Right lobe of liver (tissue), 6 donors: ENCODE measurements at regions not wholly inside any gene's neighbourhood (a gene's known extent, or its start where the extent isn't known, plus 50 kb on each side); places are given as distances from the start of the nearest gene placed in this dataset.

Experiments
- ATAC-seq, 4 donors: fragments of 200-7000 bp; cut with Tn5 transposase; one replicate each; pipeline ENCODE4 v1.9.1; 2020; ENCODE audit warnings: mild to moderate bottlenecking in 4 of 4, moderate library complexity in 4 of 4
- DNase-seq, 3 donors: peaks; one replicate each; pipeline ENCODE4 v3.0.0-alpha.2; 2020
- H3K27ac ChIP-seq, 3 donors: fragments of 200-600 bp; one replicate each; pipeline ENCODE4 v1.8.0; 2022
- H3K27me3 ChIP-seq, 2 donors: fragments of 200-600 bp; one replicate each; pipeline ENCODE4 v1.8.0; 2022
- H3K36me3 ChIP-seq, 4 donors: fragments of 200-600 bp; sonication (generic) in 1 of 4; one replicate each; pipeline versions ENCODE4 v1.5.1 to v1.8.0; 2017 to 2022; ENCODE audit warnings: control low read depth in 1 of 4
- H3K4me1 ChIP-seq, 4 donors: fragments of 200-600 bp; sonication (generic) in 1 of 4; one replicate each; pipeline versions ENCODE4 v1.5.1 to v1.8.0; 2017 to 2022; ENCODE audit warnings: control low read depth in 1 of 4
- H3K4me3 ChIP-seq, 3 donors: fragments of 200-600 bp; one replicate each; pipeline ENCODE4 v1.8.0; 2022
- H3K9me3 ChIP-seq, 4 donors: fragments of 200-600 bp; sonication (generic) in 1 of 4; one replicate each; pipeline versions ENCODE4 v1.5.1 to v1.8.0; 2017 to 2022; ENCODE audit warnings: control low read depth in 1 of 4
- CTCF ChIP-seq, 4 donors: fragments of 200-600 bp in 3 of 4; fragments of 450-650 bp in 1 of 4; IDR thresholded peaks; one replicate each; pipeline versions ENCODE4 v1.5.1 to v1.8.0; 2016 to 2022; ENCODE audit warnings: antibody characterized with exemption in 4 of 4, mild to moderate bottlenecking in 2 of 4
- POLR2A ChIP-seq: fragments of 450-650 bp; IDR thresholded peaks from one replicate; pipeline ENCODE4 v1.6.1; 2017; ENCODE audit warnings: antibody characterized with exemption, mild to moderate bottlenecking
- WGBS: methylation state at CpG from one replicate; pipeline ENCODE4 v1.1.6; 2018; ENCODE audit warnings: low coverage, low lambda C conversion rate; ENCODE audit not compliant: insufficient coverage; ENCODE audit errors: missing lambda C conversion rate; 5-methylcytosine and 5-hydroxymethylcytosine counted together
- intact Hi-C, 2 donors: fragments of 100-400 bp; cut with DNase I; formaldehyde crosslinking; loops; one replicate each; pipeline versions ENCODE4 v1.11.2 to v1.14.1; 2022
- donor health status: DM: no; HTN: yes; CAD: no.
- donor health status: DM: no; HTN: no; CAD: no.
- donor health status: DM: no; HTN: no; CAD: no.
- donor health status: DM: no; HTN: yes; CAD: no.
- donor health status: DM: no; HTN: yes; CAD: no.

DNA sequence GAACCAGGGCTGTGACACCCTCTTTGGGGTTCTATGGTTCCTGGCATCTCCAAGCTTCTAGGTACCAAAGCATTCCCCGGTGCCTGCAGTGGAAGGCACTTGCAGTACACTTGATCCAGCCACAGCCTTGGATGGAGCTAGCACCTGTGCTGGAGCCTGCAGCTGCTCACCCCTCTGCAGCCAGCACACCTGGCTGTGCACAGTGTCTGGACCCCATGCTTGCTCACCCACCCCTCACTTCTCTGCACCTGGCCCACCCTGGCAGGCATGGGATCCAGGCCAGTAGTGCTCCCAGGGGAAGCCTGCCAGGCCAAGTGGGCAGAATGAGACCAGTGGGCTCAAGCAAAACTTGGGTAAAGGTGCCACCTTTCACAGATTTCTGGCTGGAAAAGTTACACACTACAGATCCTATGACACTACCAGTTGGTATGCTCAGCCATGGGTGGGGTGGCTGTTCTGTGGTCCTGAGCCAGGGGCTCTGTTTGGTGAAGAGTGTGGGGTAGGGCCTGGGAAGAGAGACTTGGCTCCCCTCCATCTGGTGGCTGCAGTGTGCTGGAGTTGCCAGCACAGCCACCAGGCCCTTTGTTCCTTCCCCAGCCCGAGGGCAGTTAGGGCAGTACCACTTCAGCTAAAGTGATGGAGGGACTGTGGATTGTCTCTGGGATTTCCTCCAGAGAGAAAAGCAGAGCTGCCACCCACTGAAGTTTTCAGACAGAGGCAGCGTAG, 157.8 kb upstream of the LRRC7 start:
- whole genome bisulfite sequencing = 67% methylated on average over 1 of the region's 3 CpGs
- Histone ChIP-seq H3K27ac (no peak overlapping the region), H3K36me3 (no peaks in the 10 kb centered on the region), H3K27me3 (no peaks in the 10 kb centered on the region), H3K4me1 (no peaks in the 10 kb centered on the region), H3K4me3 (no peak overlapping the region), H3K9me3 (no peaks in the 10 kb centered on the region)
- no peak for DNase-seq
- intact Hi-C loops = no loop called here
- no peak for TF ChIP-seq CTCF (IDR thresholded peaks at IDR 0.05)
- no peak for TF ChIP-seq POLR2A
- ATAC-seq = peak in 1 of 4 donors; percentile 33

GRCh38 chr1:69410457-69410850, 157.3 kb upstream of the LRRC7 start:
- TF ChIP-seq POLR2A (no peak), CTCF (IDR thresholded peaks at IDR 0.05) (no peak)
- ATAC-seq (peak in 1 of 4 donors; percentile 20), DNase-seq (no peak)
- H3K27me3 ChIP-seq = no peaks in the 10 kb centered on the region
- no peaks in the 10 kb centered on the region for H3K36me3 ChIP-seq
- intact Hi-C loops = no loop called here
- no peak overlapping the region for H3K27ac ChIP-seq
- H3K9me3 ChIP-seq = no peaks in the 10 kb centered on the region
- H3K4me3 ChIP-seq = no peak overlapping the region
- H3K4me1 ChIP-seq = no peaks in the 10 kb centered on the region
- WGBS = no CpG with 5 or more reads among the region's 3 CpGs

GRCh38 chr1:69410893-69411292, 156.8 kb upstream of the LRRC7 start:
- DNase-seq (no peak), ATAC-seq (no peak)
- WGBS = 100% methylated on average over 1 of the region's 2 CpGs
- intact Hi-C loops = no loop called here
- Histone ChIP-seq H3K4me1 (no peaks in the 10 kb centered on the region), H3K27me3 (no peaks in the 10 kb centered on the region), H3K36me3 (no peaks in the 10 kb centered on the region), H3K9me3 (no peaks in the 10 kb centered on the region), H3K27ac (no peak overlapping the region), H3K4me3 (no peak overlapping the region)
- TF ChIP-seq CTCF (IDR thresholded peaks at IDR 0.05) = no peak
- TF ChIP-seq POLR2A = no peak

- no peak overlapping the region for H3K4me3 ChIP-seq
- no peaks in the 10 kb centered on the region for H3K4me1 ChIP-seq
- ATAC-seq = no peak
- intact Hi-C loops = no loop called here
- no peak for DNase-seq
- H3K27ac ChIP-seq = no peak overlapping the region
- no peaks in the 10 kb centered on the region for H3K9me3 ChIP-seq
- no peaks in the 10 kb centered on the region for H3K36me3 ChIP-seq
- no peak for TF ChIP-seq POLR2A
- TF ChIP-seq CTCF (IDR thresholded peaks at IDR 0.05) = no peak
- no peaks in the 10 kb centered on the region for H3K27me3 ChIP-seq
Measured at GRCh38 chr1:69411617-69412016, 156.1 kb upstream of the LRRC7 start.

DNA sequence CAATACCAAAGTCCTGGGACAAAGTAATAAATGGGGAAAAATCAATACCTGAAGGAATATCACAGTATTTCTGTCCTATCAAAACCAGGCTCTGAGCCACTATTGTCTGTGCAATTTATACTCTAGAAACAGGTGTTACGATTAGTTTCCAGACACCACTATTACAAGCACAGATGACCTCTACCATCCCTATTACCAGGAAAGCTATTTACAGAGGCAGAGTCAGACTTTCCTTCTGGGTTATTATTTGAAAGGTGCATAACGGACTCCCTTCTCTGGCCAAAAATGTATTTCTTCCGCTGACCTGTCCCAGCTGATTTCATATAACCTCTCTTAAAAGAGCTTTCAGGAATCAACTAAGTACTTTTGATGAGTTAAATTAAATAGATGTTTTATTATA, 154.6 kb upstream of the LRRC7 start:
- H3K9me3 ChIP-seq = no peaks in the 10 kb centered on the region
- no peak for ATAC-seq
- H3K27ac ChIP-seq = no peak overlapping the region
- intact Hi-C loops = no loop called here
- WGBS = 46% methylated on average over 3 of the region's 3 CpGs
- DNase-seq = no peak
- no peaks in the 10 kb centered on the region for H3K36me3 ChIP-seq
- no peaks in the 10 kb centered on the region for H3K27me3 ChIP-seq
- H3K4me1 ChIP-seq = no peaks in the 10 kb centered on the region
- no peak for TF ChIP-seq CTCF (IDR thresholded peaks at IDR 0.05)
- TF ChIP-seq POLR2A = no peak
- H3K4me3 ChIP-seq = no peak overlapping the region
